ENCODE measurements at regions not wholly inside any gene's neighbourhood (a gene's known extent, or its start where the extent isn't known, plus 50 kb on each side); places are given as distances from the start of the nearest gene placed in this dataset.

- TF ChIP-seq, protein P1, sequence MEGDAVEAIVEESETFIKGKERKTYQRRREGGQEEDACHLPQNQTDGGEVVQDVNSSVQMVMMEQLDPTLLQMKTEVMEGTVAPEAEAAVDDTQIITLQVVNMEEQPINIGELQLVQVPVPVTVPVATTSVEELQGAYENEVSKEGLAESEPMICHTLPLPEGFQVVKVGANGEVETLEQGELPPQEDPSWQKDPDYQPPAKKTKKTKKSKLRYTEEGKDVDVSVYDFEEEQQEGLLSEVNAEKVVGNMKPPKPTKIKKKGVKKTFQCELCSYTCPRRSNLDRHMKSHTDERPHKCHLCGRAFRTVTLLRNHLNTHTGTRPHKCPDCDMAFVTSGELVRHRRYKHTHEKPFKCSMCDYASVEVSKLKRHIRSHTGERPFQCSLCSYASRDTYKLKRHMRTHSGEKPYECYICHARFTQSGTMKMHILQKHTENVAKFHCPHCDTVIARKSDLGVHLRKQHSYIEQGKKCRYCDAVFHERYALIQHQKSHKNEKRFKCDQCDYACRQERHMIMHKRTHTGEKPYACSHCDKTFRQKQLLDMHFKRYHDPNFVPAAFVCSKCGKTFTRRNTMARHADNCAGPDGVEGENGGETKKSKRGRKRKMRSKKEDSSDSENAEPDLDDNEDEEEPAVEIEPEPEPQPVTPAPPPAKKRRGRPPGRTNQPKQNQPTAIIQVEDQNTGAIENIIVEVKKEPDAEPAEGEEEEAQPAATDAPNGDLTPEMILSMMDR (IDR thresholded peaks at IDR 0.05) = no peak
- TF ChIP-seq IRF2 (CRISPR knock-in tag; IDR thresholded peaks at IDR 0.05; ENCODE audit: borderline replicate concordance, low read depth) (no peak), KAT7 (CRISPR knock-in tag; IDR thresholded peaks at IDR 0.05; ENCODE audit: borderline replicate concordance) (no peak), JAZF1 (CRISPR knock-in tag; IDR thresholded peaks at IDR 0.05) (no peak), SMAD3 (CRISPR knock-in tag; IDR thresholded peaks at IDR 0.05; ENCODE audit: borderline replicate concordance) (no peak), PREB (CRISPR knock-in tag; IDR thresholded peaks at IDR 0.05; ENCODE audit: borderline replicate concordance) (no peak), TEAD4 (CRISPR knock-in tag; IDR thresholded peaks at IDR 0.05) (no peak), JUN (CRISPR knock-in tag; IDR thresholded peaks at IDR 0.05) (no peak), FOXP1 (CRISPR knock-in tag; IDR thresholded peaks at IDR 0.05; ENCODE audit: borderline replicate concordance) (no peak), E2F1 (CRISPR knock-in tag; IDR thresholded peaks at IDR 0.05) (no peak)
- TF ChIP-seq, protein P2, sequence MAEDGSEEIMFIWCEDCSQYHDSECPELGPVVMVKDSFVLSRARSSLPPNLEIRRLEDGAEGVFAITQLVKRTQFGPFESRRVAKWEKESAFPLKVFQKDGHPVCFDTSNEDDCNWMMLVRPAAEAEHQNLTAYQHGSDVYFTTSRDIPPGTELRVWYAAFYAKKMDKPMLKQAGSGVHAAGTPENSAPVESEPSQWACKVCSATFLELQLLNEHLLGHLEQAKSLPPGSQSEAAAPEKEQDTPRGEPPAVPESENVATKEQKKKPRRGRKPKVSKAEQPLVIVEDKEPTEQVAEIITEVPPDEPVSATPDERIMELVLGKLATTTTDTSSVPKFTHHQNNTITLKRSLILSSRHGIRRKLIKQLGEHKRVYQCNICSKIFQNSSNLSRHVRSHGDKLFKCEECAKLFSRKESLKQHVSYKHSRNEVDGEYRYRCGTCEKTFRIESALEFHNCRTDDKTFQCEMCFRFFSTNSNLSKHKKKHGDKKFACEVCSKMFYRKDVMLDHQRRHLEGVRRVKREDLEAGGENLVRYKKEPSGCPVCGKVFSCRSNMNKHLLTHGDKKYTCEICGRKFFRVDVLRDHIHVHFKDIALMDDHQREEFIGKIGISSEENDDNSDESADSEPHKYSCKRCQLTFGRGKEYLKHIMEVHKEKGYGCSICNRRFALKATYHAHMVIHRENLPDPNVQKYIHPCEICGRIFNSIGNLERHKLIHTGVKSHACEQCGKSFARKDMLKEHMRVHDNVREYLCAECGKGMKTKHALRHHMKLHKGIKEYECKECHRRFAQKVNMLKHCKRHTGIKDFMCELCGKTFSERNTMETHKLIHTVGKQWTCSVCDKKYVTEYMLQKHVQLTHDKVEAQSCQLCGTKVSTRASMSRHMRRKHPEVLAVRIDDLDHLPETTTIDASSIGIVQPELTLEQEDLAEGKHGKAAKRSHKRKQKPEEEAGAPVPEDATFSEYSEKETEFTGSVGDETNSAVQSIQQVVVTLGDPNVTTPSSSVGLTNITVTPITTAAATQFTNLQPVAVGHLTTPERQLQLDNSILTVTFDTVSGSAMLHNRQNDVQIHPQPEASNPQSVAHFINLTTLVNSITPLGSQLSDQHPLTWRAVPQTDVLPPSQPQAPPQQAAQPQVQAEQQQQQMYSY (CRISPR knock-in tag; IDR thresholded peaks at IDR 0.05) = no peak
- TF ChIP-seq, protein P3, sequence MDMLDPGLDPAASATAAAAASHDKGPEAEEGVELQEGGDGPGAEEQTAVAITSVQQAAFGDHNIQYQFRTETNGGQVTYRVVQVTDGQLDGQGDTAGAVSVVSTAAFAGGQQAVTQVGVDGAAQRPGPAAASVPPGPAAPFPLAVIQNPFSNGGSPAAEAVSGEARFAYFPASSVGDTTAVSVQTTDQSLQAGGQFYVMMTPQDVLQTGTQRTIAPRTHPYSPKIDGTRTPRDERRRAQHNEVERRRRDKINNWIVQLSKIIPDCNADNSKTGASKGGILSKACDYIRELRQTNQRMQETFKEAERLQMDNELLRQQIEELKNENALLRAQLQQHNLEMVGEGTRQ (CRISPR knock-in tag; IDR thresholded peaks at IDR 0.05) = no peak
Measured at GRCh38 chr6:150739711-150740349, 125.7 kb upstream of the MTHFD1L start.
